H7 (cell line): ENCODE measurements at regions not wholly inside any gene's neighbourhood (a gene's known extent, or its start where the extent isn't known, plus 50 kb on each side); places are given as distances from the start of the nearest gene placed in this dataset.

ENCODE experiments used
- DNase-seq: peaks from one replicate; pipeline ENCODE4 v3.0.0; 2012
- H3K27me3 ChIP-seq: 2 replicates; pipeline ENCODE4 v1.6.0; 2011; ENCODE audit warnings: mild to moderate bottlenecking, low read length; ENCODE audit not compliant: control insufficient read depth, insufficient read depth
- H3K36me3 ChIP-seq: replicated peaks from 2 replicates; pipeline ENCODE4 v1.5.1; 2011; ENCODE audit warnings: low read length; ENCODE audit not compliant: control insufficient read depth, insufficient read depth
- H3K4me3 ChIP-seq: 2 replicates; pipeline ENCODE4 v1.5.1; 2011; ENCODE audit warnings: low read depth, mild to moderate bottlenecking, control low read depth, low read length, moderate library complexity; ENCODE audit not compliant: insufficient read depth

GRCh38 chr5:118220556-118221195, 767.7 kb downstream of the DTWD2 start:
- Histone ChIP-seq H3K4me3 (no peak overlapping the region), H3K27me3 (no peaks in the 10 kb centered on the region), H3K36me3 (no peaks in the 10 kb centered on the region)
- DNase-seq = no peak

- Histone ChIP-seq H3K27me3 (no peaks in the 10 kb centered on the region), H3K4me3 (no peak overlapping the region), H3K36me3 (no peaks in the 10 kb centered on the region)
- no peak for DNase-seq
Observed at GRCh38 chr5:118211606-118212005, 776.7 kb downstream of the DTWD2 start.

- DNase-seq = no peak
- no peak overlapping the region for H3K4me3 ChIP-seq
Observed at GRCh38 chr5:118208031-118208453, 780.3 kb downstream of the DTWD2 start.

GRCh38 chr5:118199801-118200200, 788.5 kb downstream of the DTWD2 start:
- Histone ChIP-seq H3K4me3 (no peak overlapping the region), H3K27me3 (no peaks in the 10 kb centered on the region), H3K36me3 (no peaks in the 10 kb centered on the region)
- no peak for DNase-seq

More at GRCh38 chr5:118208031-118208453, 780.3 kb downstream of the DTWD2 start:
- H3K27me3 ChIP-seq = no peaks in the 10 kb centered on the region
- H3K36me3 ChIP-seq = no peaks in the 10 kb centered on the region

- no peak for DNase-seq
- H3K36me3 ChIP-seq = no peaks in the 10 kb centered on the region
- no peak overlapping the region for H3K4me3 ChIP-seq
- no peaks in the 10 kb centered on the region for H3K27me3 ChIP-seq
Observed at GRCh38 chr5:118196229-118196628, 792.1 kb downstream of the DTWD2 start.

- no peaks in the 10 kb centered on the region for H3K27me3 ChIP-seq
- no peak overlapping the region for H3K4me3 ChIP-seq
- no peaks in the 10 kb centered on the region for H3K36me3 ChIP-seq
- DNase-seq = no peak
Observed at GRCh38 chr5:118195211-118195610, 793.1 kb downstream of the DTWD2 start.

- DNase-seq = no peak
- Histone ChIP-seq H3K36me3 (no peaks in the 10 kb centered on the region), H3K27me3 (no peaks in the 10 kb centered on the region), H3K4me3 (no peak overlapping the region)
Observed at GRCh38 chr5:118193194-118193905, 795.0 kb downstream of the DTWD2 start.

- H3K36me3 ChIP-seq = no peaks in the 10 kb centered on the region
- no peaks in the 10 kb centered on the region for H3K27me3 ChIP-seq
- no peak for DNase-seq
- no peak overlapping the region for H3K4me3 ChIP-seq
Observed at GRCh38 chr5:118185018-118185417, 803.3 kb downstream of the DTWD2 start.

GRCh38 chr5:118176146-118176545, 812.2 kb downstream of the DTWD2 start:
- H3K36me3 ChIP-seq = no peaks in the 10 kb centered on the region
- H3K27me3 ChIP-seq = no peaks in the 10 kb centered on the region
- H3K4me3 ChIP-seq = no peak overlapping the region
- DNase-seq = no peak

GRCh38 chr5:118174671-118175070, 813.7 kb downstream of the DTWD2 start:
- no peak overlapping the region for H3K4me3 ChIP-seq
- H3K36me3 ChIP-seq = no peaks in the 10 kb centered on the region
- H3K27me3 ChIP-seq = no peaks in the 10 kb centered on the region
- DNase-seq = no peak

- Histone ChIP-seq H3K27me3 (no peaks in the 10 kb centered on the region), H3K4me3 (no peak overlapping the region), H3K36me3 (no peaks in the 10 kb centered on the region)
- DNase-seq = no peak
Observed at GRCh38 chr5:118173340-118173739, 815.0 kb downstream of the DTWD2 start.

GRCh38 chr5:118165619-118166018, 822.7 kb downstream of the DTWD2 start:
- H3K27me3 ChIP-seq = no peaks in the 10 kb centered on the region
- no peak for DNase-seq
- H3K36me3 ChIP-seq = no peaks in the 10 kb centered on the region
- H3K4me3 ChIP-seq = no peak overlapping the region

GRCh38 chr5:118156181-118156580, 832.2 kb downstream of the DTWD2 start:
- no peak for DNase-seq
- no peaks in the 10 kb centered on the region for H3K27me3 ChIP-seq
- no peak overlapping the region for H3K4me3 ChIP-seq
- no peaks in the 10 kb centered on the region for H3K36me3 ChIP-seq

- H3K27me3 ChIP-seq = no peaks in the 10 kb centered on the region
Observed at GRCh38 chr5:118146824-118147223, 841.5 kb downstream of the DTWD2 start.

GRCh38 chr5:118144540-118144939, 843.8 kb downstream of the DTWD2 start:
- no peak for DNase-seq
- Histone ChIP-seq H3K4me3 (no peak overlapping the region), H3K36me3 (no peaks in the 10 kb centered on the region), H3K27me3 (no peaks in the 10 kb centered on the region)

More at GRCh38 chr5:118146824-118147223, 841.5 kb downstream of the DTWD2 start:
- Histone ChIP-seq H3K4me3 (no peak overlapping the region), H3K36me3 (no peaks in the 10 kb centered on the region)
- no peak for DNase-seq
